DOHH2 (cell line): ENCODE measurements at regions not wholly inside any gene's neighbourhood (a gene's known extent, or its start where the extent isn't known, plus 50 kb on each side); places are given as distances from the start of the nearest gene placed in this dataset.

Experiments used
- H3F3A ChIP-seq: fragments of 200-600 bp; sonication (generic), shearing (Covaris generic); 2 replicates; pipeline ENCODE4 v1.6.0; 2016; ENCODE audit warnings: antibody characterized with exemption, mild to moderate bottlenecking; ENCODE audit not compliant: control insufficient read depth, insufficient read depth
- H3K27ac ChIP-seq: fragments of 200-600 bp; sonication (generic); 2 replicates; pipeline ENCODE4 v1.5.1; 2014; ENCODE audit warnings: low read depth, mild to moderate bottlenecking, low read length, moderate library complexity
- H3K27me3 ChIP-seq: fragments of 200-600 bp; sonication (generic); 2 replicates; pipeline ENCODE4 v1.6.1; 2014; ENCODE audit warnings: mild to moderate bottlenecking, low read length, mixed read lengths; ENCODE audit not compliant: control insufficient read depth
- H3K36me3 ChIP-seq: fragments of 200-600 bp; sonication (generic); 2 replicates; pipeline ENCODE4 v1.6.1; 2014; ENCODE audit warnings: mild to moderate bottlenecking, low read length, moderate library complexity, mixed read lengths; ENCODE audit not compliant: control insufficient read depth
- H3K4me1 ChIP-seq: fragments of 200-600 bp; sonication (generic); 2 replicates; pipeline ENCODE4 v1.6.1; 2014; ENCODE audit warnings: mild to moderate bottlenecking, low read length, mixed read lengths; ENCODE audit not compliant: control insufficient read depth
- H3K4me2 ChIP-seq: fragments of 200-600 bp; sonication (generic); 2 replicates; pipeline ENCODE4 v1.6.0; 2014; ENCODE audit warnings: mild to moderate bottlenecking, low read length, moderate library complexity
- H3K4me3 ChIP-seq: fragments of 200-600 bp; sonication (generic); 2 replicates; pipeline ENCODE4 v1.5.1; 2014; ENCODE audit warnings: mild to moderate bottlenecking, low read length, mixed read lengths
- H3K79me2 ChIP-seq: fragments of 200-600 bp; sonication (generic); 2 replicates; pipeline ENCODE4 v1.6.1; 2014; ENCODE audit warnings: mild to moderate bottlenecking, low read length, mixed read lengths; ENCODE audit not compliant: control insufficient read depth
- H3K9me2 ChIP-seq: fragments of 200-600 bp; sonication (generic); replicated peaks from 2 replicates; pipeline ENCODE4 v1.6.1; 2014; ENCODE audit warnings: mild to moderate bottlenecking, low read length, mixed read lengths; ENCODE audit not compliant: control insufficient read depth
- H3K9me3 ChIP-seq: fragments of 200-600 bp; sonication (generic); 2 replicates; pipeline ENCODE4 v1.6.1; 2014; ENCODE audit warnings: antibody characterized with exemption, low read length, mixed read lengths; ENCODE audit not compliant: control insufficient read depth, insufficient read depth
- H4K20me1 ChIP-seq: fragments of 200-600 bp; sonication (generic); 2 replicates; pipeline ENCODE4 v1.6.0; 2014; ENCODE audit warnings: low read depth, mild to moderate bottlenecking, antibody characterized with exemption, low read length, moderate library complexity; ENCODE audit not compliant: control insufficient read depth, insufficient read depth
- EZH2phosphoT487 ChIP-seq: fragments of 200-600 bp; sonication (generic); IDR thresholded peaks from 2 replicates; pipeline ENCODE4 v1.6.1; 2017; ENCODE audit warnings: borderline replicate concordance, mild to moderate bottlenecking, antibody characterized with exemption, low read length, moderate library complexity, mixed read lengths
- TF ChIP-seq, protein P1 (sequence below): fragments of 200-600 bp; sonication (generic); IDR thresholded peaks from one replicate; pipeline ENCODE4 v1.5.1; 2014; ENCODE audit warnings: antibody characterized with exemption, mild to moderate bottlenecking, low read depth, low read length; ENCODE audit not compliant: poor library complexity, severe bottlenecking

DNA sequence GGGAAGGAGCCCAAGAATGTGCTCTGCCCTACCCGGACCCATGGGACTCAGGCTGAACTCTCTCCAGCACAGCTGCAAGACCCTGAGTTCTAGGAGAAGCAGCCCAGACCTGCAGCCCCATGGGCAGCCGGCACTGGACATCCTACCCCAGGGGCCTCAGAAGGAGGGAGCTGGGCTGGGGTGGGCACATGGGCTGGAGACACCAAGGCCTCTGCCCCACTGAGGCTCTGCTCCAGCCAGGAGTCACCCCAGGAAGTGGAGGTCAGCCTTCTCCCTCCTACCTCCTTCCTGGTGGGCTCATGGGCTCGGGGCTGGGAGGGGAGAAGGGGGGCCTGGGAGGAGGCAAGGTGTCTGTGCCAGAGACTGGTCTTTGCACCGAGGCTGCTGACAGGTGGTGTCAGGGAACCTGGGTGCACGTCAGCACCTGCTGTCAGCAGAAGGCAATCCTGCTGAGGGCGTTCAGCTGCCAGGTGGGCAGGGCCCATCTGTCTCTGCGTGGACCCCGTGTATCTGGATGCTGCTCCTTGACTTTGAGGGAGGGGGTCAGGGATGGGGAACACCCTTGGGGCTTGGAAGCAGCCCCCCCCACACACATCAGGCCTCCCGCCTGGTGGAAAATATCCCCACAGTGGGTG, 95.2 kb downstream of the PDGFA start:
- Histone ChIP-seq H3K4me2 (no peak overlapping the region), H3K9me2 (no peaks in the 10 kb centered on the region), H3K79me2 (no peaks in the 10 kb centered on the region), H3K4me3 (no peak overlapping the region), H3K9me3 (peaks cover 76% of the 10 kb centered on the region), H3F3A (no peaks in the 10 kb centered on the region), H3K27ac (no peak overlapping the region), H4K20me1 (no peaks in the 10 kb centered on the region), H3K4me1 (no peaks in the 10 kb centered on the region), H3K27me3 (no peaks in the 10 kb centered on the region), H3K36me3 (no peaks in the 10 kb centered on the region)
- no peak for TF ChIP-seq EZH2phosphoT487
- TF ChIP-seq, protein P1, sequence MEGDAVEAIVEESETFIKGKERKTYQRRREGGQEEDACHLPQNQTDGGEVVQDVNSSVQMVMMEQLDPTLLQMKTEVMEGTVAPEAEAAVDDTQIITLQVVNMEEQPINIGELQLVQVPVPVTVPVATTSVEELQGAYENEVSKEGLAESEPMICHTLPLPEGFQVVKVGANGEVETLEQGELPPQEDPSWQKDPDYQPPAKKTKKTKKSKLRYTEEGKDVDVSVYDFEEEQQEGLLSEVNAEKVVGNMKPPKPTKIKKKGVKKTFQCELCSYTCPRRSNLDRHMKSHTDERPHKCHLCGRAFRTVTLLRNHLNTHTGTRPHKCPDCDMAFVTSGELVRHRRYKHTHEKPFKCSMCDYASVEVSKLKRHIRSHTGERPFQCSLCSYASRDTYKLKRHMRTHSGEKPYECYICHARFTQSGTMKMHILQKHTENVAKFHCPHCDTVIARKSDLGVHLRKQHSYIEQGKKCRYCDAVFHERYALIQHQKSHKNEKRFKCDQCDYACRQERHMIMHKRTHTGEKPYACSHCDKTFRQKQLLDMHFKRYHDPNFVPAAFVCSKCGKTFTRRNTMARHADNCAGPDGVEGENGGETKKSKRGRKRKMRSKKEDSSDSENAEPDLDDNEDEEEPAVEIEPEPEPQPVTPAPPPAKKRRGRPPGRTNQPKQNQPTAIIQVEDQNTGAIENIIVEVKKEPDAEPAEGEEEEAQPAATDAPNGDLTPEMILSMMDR, result no peak

DNA sequence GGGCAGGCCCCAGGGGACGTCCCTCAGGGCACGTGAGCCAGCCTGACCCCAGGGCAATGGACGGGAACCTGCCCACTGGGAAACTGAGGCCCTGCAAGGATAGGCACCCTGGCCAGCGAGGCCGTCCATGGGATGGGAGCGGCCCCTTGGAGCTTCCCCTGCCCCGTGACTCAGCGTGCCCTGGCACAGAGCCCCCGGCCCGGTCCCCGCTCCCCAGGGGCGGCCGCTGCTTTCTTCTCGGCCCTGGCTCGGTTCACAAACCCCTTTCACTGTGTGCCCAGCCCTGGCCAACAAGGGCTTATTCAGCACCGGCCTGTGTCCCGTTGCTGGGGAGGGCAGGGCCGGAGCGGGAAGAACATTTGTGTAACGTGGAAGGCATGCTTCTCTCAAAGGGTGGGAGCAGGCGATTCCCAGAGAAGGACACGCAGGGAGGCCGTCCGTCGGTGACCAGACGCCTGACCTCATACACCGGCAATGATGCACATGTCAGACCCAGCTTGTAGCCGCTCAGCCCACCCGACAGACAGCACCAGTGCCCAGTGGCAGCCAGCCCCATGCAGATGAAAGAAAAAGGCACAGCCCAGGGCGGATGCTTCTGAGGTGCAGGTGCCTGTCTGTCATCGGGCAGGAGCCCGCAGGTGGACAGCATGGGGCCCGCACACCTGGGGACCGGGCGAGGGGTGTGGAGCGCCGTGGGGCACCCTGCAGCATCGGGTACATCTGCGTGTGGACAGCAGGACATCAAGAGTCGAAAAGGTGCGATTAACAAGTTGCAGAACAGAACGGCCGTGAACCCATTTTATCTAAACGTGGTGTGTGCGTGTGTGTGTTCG, 94.5 kb downstream of the PDGFA start:
- TF ChIP-seq, protein P1, result no peak
- no peak for TF ChIP-seq EZH2phosphoT487
- no peaks in the 10 kb centered on the region for H3F3A ChIP-seq
- H4K20me1 ChIP-seq, result no peaks in the 10 kb centered on the region
- H3K4me2 ChIP-seq, result no peak overlapping the region
- H3K4me1 ChIP-seq, result no peaks in the 10 kb centered on the region
- peaks cover 81% of the 10 kb centered on the region for H3K9me3 ChIP-seq
- no peaks in the 10 kb centered on the region for H3K9me2 ChIP-seq
- H3K4me3 ChIP-seq, result no peak overlapping the region
- H3K79me2 ChIP-seq, result no peaks in the 10 kb centered on the region
- H3K27ac ChIP-seq, result no peak overlapping the region
- no peaks in the 10 kb centered on the region for H3K27me3 ChIP-seq
- no peaks in the 10 kb centered on the region for H3K36me3 ChIP-seq

DNA sequence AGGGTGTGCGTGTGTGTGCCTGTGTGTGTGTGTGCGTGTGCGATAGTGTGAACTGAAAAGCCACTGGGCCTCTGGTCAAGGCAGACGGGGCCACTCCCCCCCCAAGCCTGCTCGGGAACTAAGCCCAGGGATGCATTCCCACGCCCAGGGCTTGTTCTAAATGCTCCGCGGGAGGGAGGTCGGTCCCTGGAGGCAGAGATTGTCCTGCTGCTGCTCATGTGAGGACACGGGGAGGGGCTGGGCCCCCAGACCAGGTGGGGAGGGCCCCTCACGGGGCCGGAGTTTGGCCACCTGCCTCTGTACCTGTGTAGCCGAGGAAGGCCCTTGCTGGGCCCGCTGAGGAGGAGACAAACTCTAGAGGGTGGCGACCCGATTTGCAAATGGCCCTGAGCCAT, 93.9 kb downstream of the PDGFA start:
- Histone ChIP-seq H3K9me3 (peaks cover 76% of the 10 kb centered on the region), H3K27ac (no peak overlapping the region), H3K4me2 (no peak overlapping the region), H3K4me1 (no peaks in the 10 kb centered on the region), H4K20me1 (no peaks in the 10 kb centered on the region), H3F3A (no peaks in the 10 kb centered on the region), H3K9me2 (no peaks in the 10 kb centered on the region), H3K4me3 (no peak overlapping the region), H3K36me3 (no peaks in the 10 kb centered on the region), H3K27me3 (no peaks in the 10 kb centered on the region), H3K79me2 (no peaks in the 10 kb centered on the region)
- TF ChIP-seq EZH2phosphoT487, result no peak
- TF ChIP-seq, protein P1, result no peak
